Cardiac muscle cell (in vitro differentiated cells and primary cell): ENCODE measurements at regions not wholly inside any gene's neighbourhood (a gene's known extent, or its start where the extent isn't known, plus 50 kb on each side); places are given as distances from the start of the nearest gene placed in this dataset.
A peak's percentile ranks its signal among the peaks of the same experiment; 100 is the strongest.

Source experiments
- DNase-seq, 2 donors: peaks; one replicate each; pipeline versions ENCODE4 v3.0.0 to v3.0.0-alpha.2; 2010 to 2017; ENCODE audit warnings: low read depth in 1 of 2, low spot score in 1 of 2
- H3K27ac ChIP-seq: fragments of 200-600 bp; sonication (generic); 2 replicates; pipeline ENCODE4 v1.5.1; 2016
- H3K27me3 ChIP-seq: fragments of 200-600 bp; sonication (generic); 2 replicates; pipeline ENCODE4 v1.6.0; 2016; ENCODE audit warnings: control low read depth
- H3K36me3 ChIP-seq: fragments of 200-600 bp; sonication (generic); 2 replicates; pipeline ENCODE4 v1.5.1; 2016; ENCODE audit warnings: control low read depth
- H3K4me1 ChIP-seq: fragments of 200-600 bp; sonication (generic); 2 replicates; pipeline ENCODE4 v1.8.1; 2017; ENCODE audit warnings: low read depth, mild to moderate bottlenecking, mixed run types
- H3K4me3 ChIP-seq: fragments of 200-600 bp; sonication (generic); 2 replicates; pipeline ENCODE4 v1.5.1; 2016; ENCODE audit warnings: mild to moderate bottlenecking
- H3K9me3 ChIP-seq: fragments of 200-600 bp; sonication (generic); 2 replicates; pipeline ENCODE4 v1.5.1; 2017; ENCODE audit warnings: low read depth, mild to moderate bottlenecking, control low read depth
- CTCF ChIP-seq: IDR thresholded peaks from 2 replicates; pipeline ENCODE4 v1.5.1; 2012; ENCODE audit warnings: low read depth, mild to moderate bottlenecking, low read length

GRCh38 chr13:76223565-76223964 lies 587.4 kb downstream of the LMO7 start:
- Histone ChIP-seq H3K4me3 (no peak overlapping the region), H3K36me3 (no peaks in the 10 kb centered on the region), H3K4me1 (peaks cover 7% of the 10 kb centered on the region), H3K27ac (no peak overlapping the region), H3K27me3 (no peaks in the 10 kb centered on the region), H3K9me3 (no peaks in the 10 kb centered on the region)
- peak; percentile 21 for TF ChIP-seq CTCF
- peak in 1 of 2 donors; percentile 5 for DNase-seq

- DNase-seq, result no peak
- no peaks in the 10 kb centered on the region for H3K27me3 ChIP-seq
- no peaks in the 10 kb centered on the region for H3K9me3 ChIP-seq
- H3K4me3 ChIP-seq, result no peak overlapping the region
- no peaks in the 10 kb centered on the region for H3K36me3 ChIP-seq
- TF ChIP-seq CTCF, result no peak
- H3K27ac ChIP-seq, result peak overlapping the region; percentile 22
- H3K4me1 ChIP-seq, result peaks cover 7% of the 10 kb centered on the region
Measured at GRCh38 chr13:76222511-76222910, 586.4 kb downstream of the LMO7 start.

DNA sequence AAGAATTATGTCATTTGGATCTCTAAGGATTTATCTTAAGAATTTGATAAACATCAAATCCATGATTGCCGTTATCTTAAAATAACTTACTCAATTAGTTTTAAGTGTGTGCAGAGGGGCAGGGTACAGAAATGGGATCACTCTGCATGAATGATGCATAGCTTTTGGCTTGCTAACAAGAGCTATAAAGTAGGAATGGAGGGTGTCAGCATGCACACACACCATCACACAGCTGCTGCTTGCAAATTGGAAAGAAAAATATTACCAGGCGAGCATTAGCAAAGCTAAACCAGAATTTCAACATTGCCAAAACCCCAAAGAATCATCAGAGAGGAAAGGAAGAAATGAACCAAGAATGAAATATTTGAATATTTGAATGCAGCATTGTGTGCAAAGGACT lies 580.6 kb downstream of the LMO7 start:
- H3K4me3 ChIP-seq, result no peak overlapping the region
- H3K36me3 ChIP-seq, result no peaks in the 10 kb centered on the region
- H3K27ac ChIP-seq, result no peak overlapping the region
- no peaks in the 10 kb centered on the region for H3K9me3 ChIP-seq
- no peak for DNase-seq
- no peak for TF ChIP-seq CTCF
- H3K4me1 ChIP-seq, result no peaks in the 10 kb centered on the region
- H3K27me3 ChIP-seq, result no peaks in the 10 kb centered on the region

DNA sequence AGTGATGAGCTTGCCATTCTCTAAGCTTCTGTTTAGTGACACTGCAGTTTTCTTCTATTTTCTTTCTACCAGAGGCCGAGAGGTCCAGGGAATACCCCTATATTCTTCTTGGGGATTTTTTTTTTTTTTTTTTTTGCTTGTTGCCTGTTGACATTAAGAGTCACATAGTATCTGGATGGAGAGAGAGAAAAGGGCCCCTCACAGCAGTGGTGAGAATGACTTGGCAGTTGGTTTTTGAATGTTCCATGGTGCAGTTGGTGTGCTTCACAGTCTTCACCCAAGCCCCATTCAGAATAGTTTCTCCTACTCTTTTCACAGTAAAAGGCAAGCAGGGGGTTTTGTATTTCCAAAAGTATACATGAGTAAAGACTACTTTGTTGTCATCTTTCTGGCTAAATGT lies 577.9 kb downstream of the LMO7 start:
- Histone ChIP-seq H3K9me3 (no peaks in the 10 kb centered on the region), H3K36me3 (no peaks in the 10 kb centered on the region)
- no peak for TF ChIP-seq CTCF

DNA sequence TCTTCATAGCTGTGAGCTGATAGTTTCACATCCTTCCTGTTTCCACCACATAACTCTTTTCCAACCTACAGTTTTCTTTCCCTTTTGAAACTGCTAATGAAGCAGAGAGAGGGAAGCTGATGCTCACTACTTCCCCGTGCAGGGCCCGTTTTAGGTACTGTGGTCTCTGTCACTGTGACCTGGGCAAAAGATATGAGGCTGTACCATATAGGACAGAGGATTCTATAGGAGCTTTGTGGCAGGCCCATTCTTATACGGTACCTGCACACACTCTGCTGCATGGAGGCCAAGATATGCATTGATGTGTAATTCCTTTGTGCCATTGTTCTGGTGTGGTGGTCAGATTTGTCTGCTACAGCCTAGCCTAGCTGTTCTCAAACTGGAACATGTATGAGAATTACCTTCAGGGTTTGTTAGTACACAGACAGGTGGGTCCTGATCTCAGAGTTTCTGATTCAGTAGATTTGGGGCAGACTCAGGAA lies 577.3 kb downstream of the LMO7 start:
- H3K27ac ChIP-seq, result no peak overlapping the region
- no peaks in the 10 kb centered on the region for H3K9me3 ChIP-seq
- TF ChIP-seq CTCF, result no peak
- peaks cover 5% of the 10 kb centered on the region for H3K4me1 ChIP-seq
- DNase-seq, result no peak
- H3K36me3 ChIP-seq, result no peaks in the 10 kb centered on the region
- no peak overlapping the region for H3K4me3 ChIP-seq
- no peaks in the 10 kb centered on the region for H3K27me3 ChIP-seq

More for the DNA sequence above, 577.9 kb downstream of the LMO7 start:
- no peak for DNase-seq
- H3K27me3 ChIP-seq, result no peaks in the 10 kb centered on the region
- peaks cover 5% of the 10 kb centered on the region for H3K4me1 ChIP-seq
- no peak overlapping the region for H3K27ac ChIP-seq
- H3K4me3 ChIP-seq, result no peak overlapping the region

DNA sequence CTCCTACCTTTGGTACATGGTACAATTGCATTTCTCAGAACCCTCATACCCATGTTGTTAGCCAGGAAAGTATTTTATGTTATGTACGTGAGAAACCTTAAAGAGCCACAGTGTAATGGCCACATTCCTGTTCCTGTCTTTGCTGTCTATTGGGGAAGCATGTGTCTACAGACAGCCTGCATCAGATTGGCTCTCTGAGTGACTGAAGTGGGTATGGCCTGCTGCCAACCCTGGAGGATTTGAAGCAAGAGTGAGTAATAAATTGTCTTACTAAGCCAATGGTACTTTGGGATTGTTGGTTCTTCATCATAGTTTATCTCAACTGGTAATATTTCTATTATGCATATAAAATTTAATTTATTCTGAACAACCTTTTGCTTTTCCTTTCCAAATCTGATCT lies 574.1 kb downstream of the LMO7 start:
- no peak for TF ChIP-seq CTCF
- no peaks in the 10 kb centered on the region for H3K36me3 ChIP-seq

More for the DNA sequence above, 574.1 kb downstream of the LMO7 start:
- H3K27ac ChIP-seq, result no peak overlapping the region
- peaks cover 5% of the 10 kb centered on the region for H3K4me1 ChIP-seq
- H3K9me3 ChIP-seq, result no peaks in the 10 kb centered on the region
- no peak overlapping the region for H3K4me3 ChIP-seq
- peak; percentile 2 to 39 for DNase-seq
- no peaks in the 10 kb centered on the region for H3K27me3 ChIP-seq
